Loucy (cell line): ENCODE measurements at regions not wholly inside any gene's neighbourhood (a gene's known extent, or its start where the extent isn't known, plus 50 kb on each side); places are given as distances from the start of the nearest gene placed in this dataset.
"Not testable (repeated sequence)": the region's sequence is repeated elsewhere in the genome, so short reads cannot be mapped to it uniquely, and the experiment has no call there.

Experiments used
- H2AFZ ChIP-seq: fragments of 200-600 bp; sonication (generic); 2 replicates; pipeline ENCODE4 v1.6.0; 2016; ENCODE audit warnings: antibody characterized with exemption, mild to moderate bottlenecking, low read length, moderate library complexity
- H3F3A ChIP-seq: fragments of 200-600 bp; 2 replicates; pipeline ENCODE4 v1.6.0; 2016; ENCODE audit warnings: antibody characterized with exemption, low read depth, mild to moderate bottlenecking
- H3K27me3 ChIP-seq: fragments of 200-600 bp; sonication (generic); 2 replicates; pipeline ENCODE4 v1.6.1; 2014; ENCODE audit warnings: low read length, mild to moderate bottlenecking; ENCODE audit not compliant: insufficient read depth, poor library complexity, severe bottlenecking
- H3K36me3 ChIP-seq: fragments of 200-600 bp; sonication (generic); 2 replicates; pipeline ENCODE4 v1.6.1; 2016; ENCODE audit warnings: low read length; ENCODE audit not compliant: insufficient read depth
- H3K4me1 ChIP-seq: fragments of 200-600 bp; sonication (generic); 2 replicates; pipeline ENCODE4 v1.5.1; 2014; ENCODE audit warnings: low read length, mild to moderate bottlenecking; ENCODE audit not compliant: insufficient read depth, poor library complexity, severe bottlenecking
- H3K4me2 ChIP-seq: fragments of 200-600 bp; sonication (generic); 2 replicates; pipeline ENCODE4 v1.6.0; 2014; ENCODE audit warnings: antibody characterized with exemption, low read length, low read depth, mild to moderate bottlenecking; ENCODE audit not compliant: poor library complexity, severe bottlenecking
- H3K4me3 ChIP-seq: fragments of 200-600 bp; sonication (generic); 2 replicates; pipeline ENCODE4 v1.5.1; 2014; ENCODE audit warnings: low read length, mild to moderate bottlenecking, mixed read lengths; ENCODE audit not compliant: poor library complexity, severe bottlenecking
- H3K79me2 ChIP-seq: fragments of 200-600 bp; sonication (generic); 2 replicates; pipeline ENCODE4 v1.6.1; 2014; ENCODE audit warnings: low read length; ENCODE audit not compliant: insufficient read depth
- H3K9ac ChIP-seq: fragments of 200-600 bp; sonication (generic); 2 replicates; pipeline ENCODE4 v1.6.0; 2014; ENCODE audit warnings: mild to moderate bottlenecking, low read depth, low read length, moderate library complexity; ENCODE audit not compliant: poor library complexity, severe bottlenecking
- H3K9me2 ChIP-seq: fragments of 200-600 bp; sonication (generic); replicated peaks from 2 replicates; pipeline ENCODE4 v1.6.1; 2016; ENCODE audit warnings: low read depth, low read length, mixed read lengths
- H3K9me3 ChIP-seq: fragments of 200-600 bp; sonication (generic); 2 replicates; pipeline ENCODE4 v1.6.1; 2014; ENCODE audit warnings: mild to moderate bottlenecking, antibody characterized with exemption, low read length, low read depth; ENCODE audit not compliant: insufficient read depth
- H4K20me1 ChIP-seq: fragments of 200-600 bp; sonication (generic); 2 replicates; pipeline ENCODE4 v1.6.0; 2014; ENCODE audit warnings: antibody characterized with exemption, low read length, mild to moderate bottlenecking; ENCODE audit not compliant: insufficient read depth, poor library complexity, severe bottlenecking
- EZH2phosphoT487 ChIP-seq: fragments of 200-600 bp; IDR thresholded peaks from 2 replicates; pipeline ENCODE4 v1.6.1; 2018; ENCODE audit warnings: antibody characterized with exemption, mild to moderate bottlenecking, moderate library complexity, borderline replicate concordance
- TF ChIP-seq, protein P1 (sequence below): fragments of 200-600 bp; sonication (generic); conservative IDR thresholded peaks from 2 replicates; pipeline ENCODE4 v1.5.1; 2014; ENCODE audit warnings: mild to moderate bottlenecking, antibody characterized with exemption, low read length

GRCh38 chr3:18189282-18190050, 235.7 kb downstream of the SATB1 start:
- H3K4me2 ChIP-seq: no peak overlapping the region
- no peaks in the 10 kb centered on the region for H4K20me1 ChIP-seq
- H3K4me1 ChIP-seq: peaks cover 14% of the 10 kb centered on the region
- no peaks in the 10 kb centered on the region for H3K9me3 ChIP-seq
- no peak overlapping the region for H2AFZ ChIP-seq
- no peak overlapping the region for H3K4me3 ChIP-seq
- no peak for TF ChIP-seq EZH2phosphoT487
- TF ChIP-seq, protein P1, sequence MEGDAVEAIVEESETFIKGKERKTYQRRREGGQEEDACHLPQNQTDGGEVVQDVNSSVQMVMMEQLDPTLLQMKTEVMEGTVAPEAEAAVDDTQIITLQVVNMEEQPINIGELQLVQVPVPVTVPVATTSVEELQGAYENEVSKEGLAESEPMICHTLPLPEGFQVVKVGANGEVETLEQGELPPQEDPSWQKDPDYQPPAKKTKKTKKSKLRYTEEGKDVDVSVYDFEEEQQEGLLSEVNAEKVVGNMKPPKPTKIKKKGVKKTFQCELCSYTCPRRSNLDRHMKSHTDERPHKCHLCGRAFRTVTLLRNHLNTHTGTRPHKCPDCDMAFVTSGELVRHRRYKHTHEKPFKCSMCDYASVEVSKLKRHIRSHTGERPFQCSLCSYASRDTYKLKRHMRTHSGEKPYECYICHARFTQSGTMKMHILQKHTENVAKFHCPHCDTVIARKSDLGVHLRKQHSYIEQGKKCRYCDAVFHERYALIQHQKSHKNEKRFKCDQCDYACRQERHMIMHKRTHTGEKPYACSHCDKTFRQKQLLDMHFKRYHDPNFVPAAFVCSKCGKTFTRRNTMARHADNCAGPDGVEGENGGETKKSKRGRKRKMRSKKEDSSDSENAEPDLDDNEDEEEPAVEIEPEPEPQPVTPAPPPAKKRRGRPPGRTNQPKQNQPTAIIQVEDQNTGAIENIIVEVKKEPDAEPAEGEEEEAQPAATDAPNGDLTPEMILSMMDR: no peak
- no peaks in the 10 kb centered on the region for H3K27me3 ChIP-seq
- H3K9me2 ChIP-seq: no peaks in the 10 kb centered on the region
- no peak overlapping the region for H3K9ac ChIP-seq
- H3K36me3 ChIP-seq: no peaks in the 10 kb centered on the region
- no peaks in the 10 kb centered on the region for H3K79me2 ChIP-seq
- H3F3A ChIP-seq: no peaks in the 10 kb centered on the region

- no peak overlapping the region for H3K4me3 ChIP-seq
- no peaks in the 10 kb centered on the region for H3K9me2 ChIP-seq
- H3K4me2 ChIP-seq: no peak overlapping the region
- no peaks in the 10 kb centered on the region for H4K20me1 ChIP-seq
- no peak overlapping the region for H3K9ac ChIP-seq
- no peaks in the 10 kb centered on the region for H3K27me3 ChIP-seq
- peaks cover 14% of the 10 kb centered on the region for H3K4me1 ChIP-seq
- H3F3A ChIP-seq: no peaks in the 10 kb centered on the region
- TF ChIP-seq, protein P1: no peak
- TF ChIP-seq EZH2phosphoT487: no peak
- H3K9me3 ChIP-seq: no peaks in the 10 kb centered on the region
- no peak overlapping the region for H2AFZ ChIP-seq
- H3K36me3 ChIP-seq: no peaks in the 10 kb centered on the region
- no peaks in the 10 kb centered on the region for H3K79me2 ChIP-seq
Measured at GRCh38 chr3:18188491-18188890, 236.6 kb downstream of the SATB1 start.

GRCh38 chr3:18185624-18186023, 239.5 kb downstream of the SATB1 start:
- TF ChIP-seq, protein P1: no peak
- TF ChIP-seq EZH2phosphoT487: no peak
- Histone ChIP-seq H3K36me3 (no peaks in the 10 kb centered on the region), H3K4me1 (peaks cover 14% of the 10 kb centered on the region), H3K9me3 (no peaks in the 10 kb centered on the region), H3F3A (no peaks in the 10 kb centered on the region), H3K9me2 (no peaks in the 10 kb centered on the region), H3K79me2 (no peaks in the 10 kb centered on the region), H3K4me3 (no peak overlapping the region), H2AFZ (no peak overlapping the region), H3K9ac (no peak overlapping the region), H4K20me1 (no peaks in the 10 kb centered on the region), H3K27me3 (no peaks in the 10 kb centered on the region), H3K4me2 (no peak overlapping the region)

DNA sequence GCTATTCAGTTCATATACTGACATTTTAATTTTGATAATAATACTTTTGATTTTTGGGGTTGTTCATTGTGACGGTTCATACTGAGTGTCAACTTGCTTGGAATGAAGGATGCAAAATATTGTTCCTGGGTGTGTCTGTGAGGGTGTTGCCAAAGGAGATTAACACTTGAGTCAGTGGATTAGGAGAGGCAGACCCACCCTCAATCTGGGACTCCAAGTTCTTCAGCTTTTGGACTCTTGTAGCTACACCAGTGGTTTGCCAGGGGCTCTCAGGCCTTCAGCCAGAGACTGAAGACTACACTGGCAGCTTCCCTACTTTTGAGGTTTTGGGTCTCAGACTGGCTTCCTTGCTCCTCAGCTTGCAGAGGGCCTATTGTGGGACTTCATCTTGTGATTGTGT, 242.2 kb downstream of the SATB1 start:
- not testable (repeated sequence) for H2AFZ ChIP-seq, H3K79me2 ChIP-seq, H3K9me3 ChIP-seq, H3K36me3 ChIP-seq, H3K9ac ChIP-seq, H3K4me3 ChIP-seq, H3K27me3 ChIP-seq, H4K20me1 ChIP-seq, H3K4me1 ChIP-seq, H3K9me2 ChIP-seq, H3K4me2 ChIP-seq, H3F3A ChIP-seq
